ENCODE measurements at regions not wholly inside any gene's neighbourhood (a gene's known extent, or its start where the extent isn't known, plus 50 kb on each side); places are given as distances from the start of the nearest gene placed in this dataset.

GRCh38 chr13:105365831-105366230 is 1169.6 kb downstream of the EFNB2 start:
- no peak for DNase-seq (ENCODE audit: low read depth in 2 of 2)

- no peak for DNase-seq (ENCODE audit: low read depth in 2 of 2)
Measured at GRCh38 chr13:105365021-105365550, 1170.4 kb downstream of the EFNB2 start.

GRCh38 chr13:105364191-105364590 is 1171.3 kb downstream of the EFNB2 start:
- DNase-seq (ENCODE audit: low read depth in 2 of 2), result no peak

- DNase-seq (ENCODE audit: low read depth in 2 of 2), result no peak
Measured at GRCh38 chr13:105363261-105364190, 1171.9 kb downstream of the EFNB2 start.

GRCh38 chr13:105353654-105354053 is 1181.8 kb downstream of the EFNB2 start:
- DNase-seq (ENCODE audit: low read depth in 2 of 2), result no peak

GRCh38 chr13:105349082-105349723 is 1186.3 kb downstream of the EFNB2 start:
- no peak for DNase-seq (ENCODE audit: low read depth in 2 of 2)

- DNase-seq (ENCODE audit: low read depth in 2 of 2), result no peak
Measured at GRCh38 chr13:105346141-105346775, 1189.2 kb downstream of the EFNB2 start.

GRCh38 chr13:105345730-105346129 is 1189.7 kb downstream of the EFNB2 start:
- DNase-seq (ENCODE audit: low read depth in 2 of 2), result no peak

GRCh38 chr13:105345131-105345530 is 1190.3 kb downstream of the EFNB2 start:
- no peak for DNase-seq (ENCODE audit: low read depth in 2 of 2)

- DNase-seq (ENCODE audit: low read depth in 2 of 2), result no peak
Measured at GRCh38 chr13:105343134-105343806, 1192.2 kb downstream of the EFNB2 start.

GRCh38 chr13:105342281-105342820 is 1193.1 kb downstream of the EFNB2 start:
- DNase-seq (ENCODE audit: low read depth in 2 of 2), result no peak

GRCh38 chr13:105341758-105342157 is 1193.7 kb downstream of the EFNB2 start:
- no peak for DNase-seq (ENCODE audit: low read depth in 2 of 2)

- no peak for DNase-seq (ENCODE audit: low read depth in 2 of 2)
Measured at GRCh38 chr13:105341256-105341655, 1194.2 kb downstream of the EFNB2 start.

- no peak for DNase-seq (ENCODE audit: low read depth in 2 of 2)
Measured at GRCh38 chr13:105340061-105340606, 1195.3 kb downstream of the EFNB2 start.

- DNase-seq (ENCODE audit: low read depth in 2 of 2), result no peak
Measured at GRCh38 chr13:105338773-105339172, 1196.7 kb downstream of the EFNB2 start.

GRCh38 chr13:105338006-105338405 is 1197.5 kb downstream of the EFNB2 start:
- no peak for DNase-seq (ENCODE audit: low read depth in 2 of 2)

GRCh38 chr13:105336706-105337576 is 1198.5 kb downstream of the EFNB2 start:
- no peak for DNase-seq (ENCODE audit: low read depth in 2 of 2)

- no peak for DNase-seq (ENCODE audit: low read depth in 2 of 2)
Measured at GRCh38 chr13:105334211-105334610, 1201.3 kb downstream of the EFNB2 start.

- DNase-seq (ENCODE audit: low read depth in 2 of 2), result no peak
Measured at GRCh38 chr13:105333416-105333815, 1202.0 kb downstream of the EFNB2 start.

GRCh38 chr13:105329359-105329758 is 1206.1 kb downstream of the EFNB2 start:
- DNase-seq (ENCODE audit: low read depth in 2 of 2), result no peak

Measured in stimulated activated CD4-positive, alpha-beta T cell treated with anti-CD3 and anti-CD28 coated beads, Interleukin-12 subunit alpha, Interleukin-12 subunit beta, amount 100 ng/mL, for 24 hours (primary cell).